GM21717 (cell line): ENCODE measurements at regions not wholly inside any gene's neighbourhood (a gene's known extent, or its start where the extent isn't known, plus 50 kb on each side); places are given as distances from the start of the nearest gene placed in this dataset.

Source experiments
- ATAC-seq: cut with Tn5 transposase; IDR thresholded peaks from one replicate; pipeline ENCODE4 v1.9.1; 2021; ENCODE audit warnings: mild to moderate bottlenecking, moderate library complexity; ENCODE audit not compliant: unreplicated experiment

- no peak for ATAC-seq
These were observed 90.1 kb upstream of the PDE3A start for GRCh38 chr12:20278276-20278675.

- no peak for ATAC-seq
These were observed 87.8 kb upstream of the PDE3A start for GRCh38 chr12:20280515-20280914.

- no peak for ATAC-seq
These were observed 85.9 kb upstream of the PDE3A start for GRCh38 chr12:20282401-20282800.

GRCh38 chr12:20283482-20283881 lies 84.9 kb upstream of the PDE3A start:
- ATAC-seq = no peak

DNA sequence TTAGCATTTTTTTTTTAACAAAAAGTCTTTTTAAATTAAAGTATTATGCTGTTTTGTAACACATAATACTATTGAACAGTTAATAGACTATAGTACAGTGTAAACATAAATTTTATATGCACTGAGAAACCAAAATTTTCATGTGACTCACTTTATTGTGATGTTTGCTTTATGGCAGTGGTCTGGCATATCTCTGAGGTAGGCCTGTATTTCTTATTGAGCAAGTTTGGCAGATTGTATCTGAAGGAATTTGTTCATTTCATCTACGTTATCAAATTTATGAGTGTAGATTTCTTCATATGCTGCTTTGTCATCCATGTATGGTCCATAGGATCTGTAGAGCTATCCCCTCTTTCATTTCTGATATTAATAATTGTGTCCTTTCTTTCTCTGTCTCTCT lies 78.8 kb upstream of the PDE3A start:
- ATAC-seq = no peak

DNA sequence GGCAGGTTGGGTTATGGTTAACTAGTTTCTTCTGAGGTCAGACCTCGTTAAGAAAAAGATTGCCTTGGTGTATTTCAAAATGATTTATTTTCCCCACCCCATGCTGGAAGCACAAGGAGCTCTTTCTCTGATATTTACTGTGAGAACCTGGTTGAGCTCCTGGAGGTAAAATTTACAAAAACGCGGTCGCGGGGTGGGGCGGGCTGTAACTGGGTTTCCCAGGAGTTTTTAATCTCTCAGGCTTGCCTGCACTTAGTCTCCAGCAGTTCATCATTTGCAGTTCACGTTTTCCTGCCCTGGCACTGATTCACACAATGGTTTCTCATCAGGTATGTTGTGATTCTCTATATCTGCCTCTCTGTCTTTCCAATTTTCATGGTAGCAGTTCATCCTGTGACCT lies 67.9 kb upstream of the PDE3A start:
- ATAC-seq = no peak

- no peak for ATAC-seq
These were observed 62.9 kb upstream of the PDE3A start for GRCh38 chr12:20305470-20305869.

DNA sequence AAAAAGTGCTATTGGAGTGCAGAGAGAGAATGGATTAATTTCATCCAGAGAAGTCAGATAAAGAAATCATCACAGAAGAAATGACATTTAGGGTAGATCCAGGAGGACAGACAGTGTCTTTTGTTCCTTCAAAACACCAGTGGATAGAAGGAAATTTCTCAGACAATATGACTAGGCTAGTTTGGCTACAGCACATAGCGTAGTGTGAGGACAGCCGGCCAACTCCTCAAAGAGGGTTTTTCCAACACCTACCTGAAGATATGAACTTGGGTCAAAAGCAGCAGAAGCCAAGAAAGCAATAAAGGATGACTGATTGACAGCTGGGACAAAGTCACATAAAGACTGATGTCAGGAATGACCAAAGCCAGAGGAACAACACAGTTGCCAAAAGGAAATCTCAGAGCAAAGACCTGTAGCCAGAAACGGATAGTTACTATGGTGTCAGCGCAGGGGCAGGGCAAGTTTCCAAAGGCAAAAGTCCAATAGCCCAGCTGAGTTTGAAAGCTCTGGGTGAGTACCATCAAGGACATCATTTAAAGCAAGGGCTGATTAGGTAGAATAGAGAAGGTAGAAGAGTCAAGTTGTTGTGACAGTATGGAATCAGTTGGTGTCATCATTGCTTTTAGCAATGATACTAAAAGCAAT lies 58.7 kb upstream of the PDE3A start:
- no peak for ATAC-seq

DNA sequence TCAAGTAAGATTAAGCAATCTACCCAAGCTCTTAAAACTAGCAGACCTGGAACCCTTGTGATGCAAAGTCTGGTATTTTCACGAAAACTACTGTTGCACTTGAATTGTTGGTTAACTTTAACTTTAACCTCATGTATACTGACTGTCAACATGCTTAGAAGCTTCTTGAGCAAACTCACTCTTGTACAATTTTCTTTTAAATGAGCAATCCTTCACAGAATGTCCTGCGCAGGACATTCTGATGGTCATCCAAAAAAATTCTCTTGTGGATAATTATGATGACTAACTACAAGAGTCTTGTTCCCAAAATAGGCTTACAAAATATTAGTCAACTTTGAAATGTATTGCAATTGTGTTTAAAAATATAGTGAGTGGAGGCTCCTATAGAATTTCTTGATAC lies 54.0 kb upstream of the PDE3A start:
- ATAC-seq = no peak

DNA sequence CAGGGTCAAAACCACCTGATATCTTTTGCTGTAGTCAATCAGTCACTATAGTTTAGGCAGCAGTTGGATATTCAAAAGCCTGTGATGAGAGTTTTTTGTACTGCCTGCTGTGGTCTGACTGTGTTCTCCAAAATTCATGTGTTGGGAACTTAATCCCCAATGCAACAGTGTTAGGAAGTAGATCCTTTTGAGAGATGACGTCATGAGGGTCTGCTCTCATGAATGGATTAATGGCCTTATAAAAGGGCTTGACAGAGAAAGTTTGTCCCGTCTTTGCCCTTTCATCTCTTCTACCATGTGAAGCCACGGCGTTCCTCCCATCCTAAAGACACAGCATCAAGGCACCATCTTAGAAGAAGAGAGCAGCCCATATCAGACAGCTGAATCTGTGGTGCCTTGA lies 50.8 kb upstream of the PDE3A start:
- ATAC-seq = no peak
